Stimulated activated naive B cell treated with anti-CD40 and anti-IgM and Interleukin-4, amounts not matched to agents 10 μg/mL and 1 μg/mL and 100 μg/mL, for 72 hours (primary cell): ENCODE measurements at regions not wholly inside any gene's neighbourhood (a gene's known extent, or its start where the extent isn't known, plus 50 kb on each side); places are given as distances from the start of the nearest gene placed in this dataset.

Experiments
- ATAC-seq, 2 donors: fragments of 150-1000 bp; cut with Tn5 transposase; replicated peaks; 2 replicates each; pipeline ENCODE4 v1.10.0; 2021; ENCODE audit warnings: moderate library complexity in 1 of 2
- DNase-seq: peaks from one replicate; pipeline ENCODE4 v3.0.0; 2021
- H3K27ac Mint-ChIP-seq: one replicate; pipeline ENCODE4 v1.8.0; 2022; ENCODE audit warnings: mild to moderate bottlenecking, mixed read lengths
- H3K27me3 Mint-ChIP-seq, 2 donors: one replicate each; pipeline ENCODE4 v1.8.0; 2022; ENCODE audit warnings: mixed read lengths in 2 of 2
- H3K36me3 Mint-ChIP-seq, 2 donors: one replicate each; pipeline ENCODE4 v1.8.0; 2022; ENCODE audit warnings: mixed read lengths in 2 of 2, mild to moderate bottlenecking in 1 of 2
- H3K4me1 Mint-ChIP-seq, 2 donors: one replicate each; pipeline ENCODE4 v1.8.0; 2022; ENCODE audit warnings: mixed read lengths in 2 of 2, mild to moderate bottlenecking in 1 of 2
- H3K4me3 Mint-ChIP-seq, 2 donors: one replicate each; pipeline ENCODE4 v1.8.0; 2022; ENCODE audit warnings: mild to moderate bottlenecking in 2 of 2, mixed read lengths in 2 of 2, moderate library complexity in 1 of 2
- H3K9me3 Mint-ChIP-seq, 2 donors: one replicate each; pipeline ENCODE4 v1.8.0; 2022; ENCODE audit warnings: mixed read lengths in 2 of 2, mild to moderate bottlenecking in 1 of 2

GRCh38 chr16:52617591-52617990, 70.6 kb upstream of the TOX3 start:
- no peak overlapping the region for H3K4me3 Mint-ChIP-seq
- H3K27ac Mint-ChIP-seq, result no peak overlapping the region
- H3K36me3 Mint-ChIP-seq, result no peaks in the 10 kb centered on the region
- peaks cover 0 to 7% of the 10 kb centered on the region in 2 donors for H3K27me3 Mint-ChIP-seq
- H3K9me3 Mint-ChIP-seq, result peaks cover 4 to 7% of the 10 kb centered on the region in 2 donors
- ATAC-seq, result no peak
- H3K4me1 Mint-ChIP-seq, result no peaks in the 10 kb centered on the region
- no peak for DNase-seq

- DNase-seq, result no peak
- no peak overlapping the region for H3K27ac Mint-ChIP-seq
- H3K9me3 Mint-ChIP-seq, result peaks cover 0 to 7% of the 10 kb centered on the region in 2 donors
- no peak for ATAC-seq
- no peak overlapping the region for H3K4me3 Mint-ChIP-seq
- H3K4me1 Mint-ChIP-seq, result no peaks in the 10 kb centered on the region
- H3K27me3 Mint-ChIP-seq, result no peaks in the 10 kb centered on the region
- H3K36me3 Mint-ChIP-seq, result no peaks in the 10 kb centered on the region
Measured at GRCh38 chr16:52613508-52613907, 66.6 kb upstream of the TOX3 start.

DNA sequence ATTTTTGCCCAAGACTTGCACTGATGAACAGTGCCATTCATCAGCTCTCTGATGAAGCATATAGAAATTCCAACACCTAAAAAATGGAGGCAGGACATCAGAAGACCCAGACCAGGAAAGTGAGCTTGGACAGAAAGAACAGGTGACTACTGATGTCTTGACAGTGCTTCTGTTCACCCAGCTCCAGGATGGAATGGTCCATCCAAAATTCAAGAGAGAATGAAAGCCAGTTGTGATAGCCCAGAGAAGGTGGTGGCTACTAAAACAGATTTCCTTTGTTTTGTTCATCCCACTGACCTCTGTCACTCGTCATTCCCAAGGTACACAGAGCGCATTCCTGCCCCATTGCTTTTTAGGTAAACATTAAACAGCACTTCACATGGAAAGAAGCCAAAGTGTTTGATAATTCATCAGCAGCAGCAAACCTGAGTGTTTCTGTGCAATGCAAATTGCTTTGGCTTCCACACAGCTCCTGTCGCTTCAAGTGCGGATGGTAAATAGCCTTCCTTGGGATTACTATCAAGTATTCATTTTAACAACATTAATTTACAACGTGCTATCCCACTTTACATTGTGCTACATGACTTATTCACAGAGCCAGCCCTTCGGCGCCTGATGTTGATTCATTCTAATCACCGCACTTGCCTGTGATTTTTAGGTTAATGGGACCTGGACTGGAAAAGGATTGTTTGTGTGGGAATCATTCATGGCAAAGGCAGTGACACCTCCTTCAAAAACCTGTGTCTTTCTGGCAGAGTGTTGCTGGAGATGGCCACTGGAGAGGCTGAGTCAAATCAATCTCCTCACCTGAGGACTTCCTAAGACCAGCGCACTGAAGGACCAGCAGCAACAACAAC, 65.1 kb upstream of the TOX3 start:
- Mint-ChIP-seq H3K27me3 (no peaks in the 10 kb centered on the region), H3K4me3 (no peak overlapping the region), H3K36me3 (no peaks in the 10 kb centered on the region), H3K27ac (no peak overlapping the region), H3K9me3 (peaks cover 0 to 5% of the 10 kb centered on the region in 2 donors), H3K4me1 (no peaks in the 10 kb centered on the region)
- ATAC-seq (no peak), DNase-seq (no peak)

DNA sequence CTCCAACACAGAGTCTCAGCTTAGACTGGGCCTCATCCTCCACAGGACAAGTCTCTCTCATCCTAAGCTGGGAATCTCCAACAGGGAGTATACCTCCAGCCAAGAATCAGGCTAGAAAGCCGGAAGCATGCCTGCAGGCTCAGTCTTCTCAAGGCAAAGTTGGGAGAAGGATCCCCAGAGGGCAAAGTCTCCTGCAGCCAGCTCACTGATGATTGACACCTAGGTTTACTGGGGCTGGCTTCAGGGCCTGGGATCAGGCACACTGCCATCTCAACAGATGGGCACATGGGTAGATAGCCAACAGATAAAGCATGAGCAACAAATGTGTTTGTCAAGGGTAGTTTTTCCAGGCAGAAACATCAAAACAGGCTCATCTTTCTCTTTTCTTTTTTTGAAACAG, 56.1 kb upstream of the TOX3 start:
- Mint-ChIP-seq H3K4me3 (no peak overlapping the region), H3K36me3 (no peaks in the 10 kb centered on the region), H3K4me1 (no peaks in the 10 kb centered on the region), H3K9me3 (peaks cover 0 to 4% of the 10 kb centered on the region in 2 donors), H3K27ac (no peak overlapping the region), H3K27me3 (no peaks in the 10 kb centered on the region)
- no peak for ATAC-seq
- DNase-seq, result no peak

DNA sequence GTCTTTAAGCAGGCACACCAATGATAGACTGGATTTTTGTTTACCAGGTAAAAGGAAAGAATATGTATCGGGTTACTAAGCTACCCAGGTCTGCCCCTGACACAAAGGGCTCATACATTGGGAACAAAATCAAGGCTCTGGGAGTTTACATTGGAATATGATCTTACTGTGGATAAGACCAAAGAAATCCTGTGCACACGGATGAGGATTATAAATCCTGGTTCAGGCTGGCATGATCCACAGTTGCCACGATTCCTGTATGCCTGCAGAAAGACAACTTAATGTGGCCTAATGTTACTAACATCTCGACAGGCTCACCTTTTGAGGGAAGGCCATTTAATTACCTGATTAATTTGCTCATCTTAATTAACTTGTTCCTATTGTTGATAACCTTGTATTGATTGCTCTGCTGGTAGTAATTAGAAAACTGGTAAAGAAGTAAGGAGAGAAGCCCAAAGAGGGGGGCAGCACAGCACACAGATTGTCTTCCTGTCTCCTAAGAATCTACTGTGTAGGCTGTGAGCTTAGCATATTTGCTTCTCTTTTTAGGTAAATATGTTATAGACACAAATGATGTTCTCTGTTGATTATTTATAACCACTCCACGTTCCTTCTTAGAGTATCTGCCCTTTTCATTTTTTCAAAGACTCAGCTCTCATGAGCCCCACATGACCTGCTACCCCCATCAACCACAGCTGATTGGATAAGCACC, 51.0 kb upstream of the TOX3 start:
- ATAC-seq, result no peak
- Mint-ChIP-seq H3K4me1 (no peaks in the 10 kb centered on the region), H3K27ac (no peak overlapping the region), H3K9me3 (peaks cover 0 to 4% of the 10 kb centered on the region in 2 donors), H3K4me3 (no peak overlapping the region), H3K27me3 (no peaks in the 10 kb centered on the region), H3K36me3 (no peaks in the 10 kb centered on the region)
- DNase-seq, result no peak

GRCh38 chr16:52597073-52597771, 50.3 kb upstream of the TOX3 start:
- DNase-seq (no peak), ATAC-seq (no peak)
- Mint-ChIP-seq H3K4me1 (no peaks in the 10 kb centered on the region), H3K4me3 (no peak overlapping the region), H3K9me3 (no peaks in the 10 kb centered on the region), H3K27ac (no peak overlapping the region), H3K36me3 (no peaks in the 10 kb centered on the region), H3K27me3 (no peaks in the 10 kb centered on the region)
